Esophagus squamous epithelium (tissue), 5 donors: ENCODE measurements at regions not wholly inside any gene's neighbourhood (a gene's known extent, or its start where the extent isn't known, plus 50 kb on each side); places are given as distances from the start of the nearest gene placed in this dataset.
"Not testable (repeated sequence)": the region's sequence is repeated elsewhere in the genome, so short reads cannot be mapped to it uniquely, and the experiment has no call there.

Experiments used
- DNase-seq: peaks from one replicate; lab custom pipeline; 2025; lab: John Stamatoyannopoulos, UW
- H3K27ac ChIP-seq, 4 donors: fragments of 200-600 bp; sonication (generic); one replicate each; pipeline ENCODE4 v1.5.1; 2016 to 2019; ENCODE audit warnings: mild to moderate bottlenecking in 1 of 4
- H3K27me3 ChIP-seq, 4 donors: fragments of 200-600 bp; sonication (generic); 1 replicate in 3 of 4; 2 replicates in 1 of 4; pipeline versions ENCODE4 v1.5.1 to v1.6.0; 2017 to 2021; ENCODE audit warnings: antibody characterized with exemption in 1 of 4
- H3K36me3 ChIP-seq, 3 donors: fragments of 200-600 bp; sonication (generic); one replicate each; pipeline ENCODE4 v1.5.1; 2016 to 2019
- H3K4me1 ChIP-seq, 3 donors: fragments of 200-600 bp; sonication (generic); one replicate each; pipeline ENCODE4 v1.5.1; 2017 to 2019
- H3K4me3 ChIP-seq, 4 donors: fragments of 200-600 bp; sonication (generic); 1 replicate in 3 of 4; 2 replicates in 1 of 4; pipeline ENCODE4 v1.5.1; 2016 to 2019; ENCODE audit warnings: mild to moderate bottlenecking in 2 of 4, moderate library complexity in 1 of 4
- H3K9me3 ChIP-seq, 3 donors: fragments of 200-600 bp; sonication (generic); one replicate each; pipeline ENCODE4 v1.5.1; 2016 to 2019
- POLR2A ChIP-seq, 4 donors: fragments of 450-650 bp; IDR thresholded peaks; one replicate each; pipeline ENCODE4 v1.6.1; 2017; ENCODE audit warnings: antibody characterized with exemption in 4 of 4, mild to moderate bottlenecking in 4 of 4, moderate library complexity in 3 of 4
- WGBS, 2 donors: methylation state at CpG; one replicate each; pipeline ENCODE4 v1.1.5; 2018; 5-methylcytosine and 5-hydroxymethylcytosine counted together
- intact Hi-C: fragments of 100-400 bp; cut with DNase I; formaldehyde crosslinking; loops from one replicate; pipeline ENCODE4 v1.15.0; 2022
- TF ChIP-seq, protein P1 (sequence below), 6 experiments: fragments of 450-650 bp in 4 of 6; fragments of 200-600 bp in 2 of 6; sonication (generic) in 2 of 6; IDR thresholded peaks; one replicate each; pipeline ENCODE4 v1.5.1; 2016 to 2019; ENCODE audit warnings: antibody characterized with exemption in 6 of 6, mild to moderate bottlenecking in 4 of 6, moderate library complexity in 4 of 6
- donor health status: DM: yes; HTN: yes; CAD: no.

DNA sequence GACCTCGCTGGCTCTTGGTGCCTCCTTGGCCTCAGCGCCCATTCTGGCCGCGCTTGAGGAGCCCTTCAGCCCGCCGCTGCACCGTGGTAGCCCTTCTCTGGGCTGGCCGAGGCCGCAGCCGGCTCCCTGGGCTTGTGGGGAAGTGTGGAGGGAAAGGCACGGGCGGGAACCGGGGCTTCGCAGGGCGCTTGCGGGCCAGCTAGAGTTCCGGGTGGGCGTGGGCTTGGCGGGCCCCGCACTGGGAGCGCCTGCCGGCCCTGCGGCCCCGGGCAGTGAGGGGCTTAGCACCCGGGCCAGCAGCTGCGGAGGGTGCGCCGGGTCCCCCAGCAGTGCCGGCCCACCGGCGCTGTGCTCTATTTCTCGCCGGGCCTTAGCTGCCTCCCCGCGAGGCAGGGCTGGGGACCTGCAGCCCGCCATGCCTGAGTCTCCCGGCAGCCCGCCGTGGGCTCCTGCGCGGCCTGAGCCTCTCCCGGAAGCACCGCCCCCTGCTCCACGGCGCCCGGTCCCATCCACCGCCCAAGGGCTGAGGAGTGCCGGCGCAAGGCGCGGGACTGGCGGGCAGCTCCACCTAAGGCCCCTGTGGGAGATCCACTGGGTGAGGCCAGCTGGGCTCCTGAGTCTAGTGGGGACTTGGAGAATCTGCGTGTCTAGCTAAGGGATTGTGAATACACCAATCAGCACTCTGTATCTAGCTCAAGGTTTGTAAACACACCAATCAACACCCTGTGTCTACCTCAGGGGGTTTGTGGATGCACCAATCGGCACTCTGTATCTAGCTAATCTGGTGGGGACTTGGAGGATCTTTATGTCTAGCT, 141.1 kb downstream of the SLCO4C1 start:
- H3K9me3 ChIP-seq, H3K4me1 ChIP-seq, H3K36me3 ChIP-seq, H3K27ac ChIP-seq, DNase-seq, intact Hi-C loops, H3K27me3 ChIP-seq: not testable (repeated sequence)
- 86 to 96% methylated on average over 1 to 8 of the region's 54 CpGs for WGBS, 2 donors
- peak overlapping the region in 2 of 4 donors; percentile 10 to 38 for H3K4me3 ChIP-seq

DNA sequence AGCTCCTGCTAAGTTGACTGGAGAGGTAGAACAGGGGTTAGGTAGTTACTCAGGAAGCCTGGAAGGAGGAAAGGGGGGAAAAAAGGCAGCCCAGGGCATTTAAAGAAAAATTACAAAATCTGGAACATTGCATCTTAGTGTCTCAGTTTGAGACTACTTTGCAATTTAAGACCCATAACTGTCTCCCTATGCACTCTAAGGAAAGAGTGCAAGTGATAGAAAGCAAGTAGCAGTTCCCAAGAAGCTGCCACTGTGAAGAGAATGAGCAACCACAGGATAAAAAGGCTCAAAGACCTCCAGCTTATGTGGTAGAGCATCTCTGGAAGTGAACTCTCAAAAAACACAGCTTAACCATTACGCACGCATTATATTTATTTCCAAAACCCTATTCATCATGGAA, 141.8 kb downstream of the SLCO4C1 start:
- no peaks in the 10 kb centered on the region for H3K4me1 ChIP-seq
- no peak overlapping the region for H3K4me3 ChIP-seq
- no peaks in the 10 kb centered on the region for H3K36me3 ChIP-seq
- TF ChIP-seq, protein P1, sequence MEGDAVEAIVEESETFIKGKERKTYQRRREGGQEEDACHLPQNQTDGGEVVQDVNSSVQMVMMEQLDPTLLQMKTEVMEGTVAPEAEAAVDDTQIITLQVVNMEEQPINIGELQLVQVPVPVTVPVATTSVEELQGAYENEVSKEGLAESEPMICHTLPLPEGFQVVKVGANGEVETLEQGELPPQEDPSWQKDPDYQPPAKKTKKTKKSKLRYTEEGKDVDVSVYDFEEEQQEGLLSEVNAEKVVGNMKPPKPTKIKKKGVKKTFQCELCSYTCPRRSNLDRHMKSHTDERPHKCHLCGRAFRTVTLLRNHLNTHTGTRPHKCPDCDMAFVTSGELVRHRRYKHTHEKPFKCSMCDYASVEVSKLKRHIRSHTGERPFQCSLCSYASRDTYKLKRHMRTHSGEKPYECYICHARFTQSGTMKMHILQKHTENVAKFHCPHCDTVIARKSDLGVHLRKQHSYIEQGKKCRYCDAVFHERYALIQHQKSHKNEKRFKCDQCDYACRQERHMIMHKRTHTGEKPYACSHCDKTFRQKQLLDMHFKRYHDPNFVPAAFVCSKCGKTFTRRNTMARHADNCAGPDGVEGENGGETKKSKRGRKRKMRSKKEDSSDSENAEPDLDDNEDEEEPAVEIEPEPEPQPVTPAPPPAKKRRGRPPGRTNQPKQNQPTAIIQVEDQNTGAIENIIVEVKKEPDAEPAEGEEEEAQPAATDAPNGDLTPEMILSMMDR (IDR thresholded peaks at IDR 0.05), result no peak
- TF ChIP-seq POLR2A (IDR thresholded peaks at IDR 0.05), result no peak
- no peak for DNase-seq
- intact Hi-C loops, result no loop called here
- H3K27ac ChIP-seq, result no peak overlapping the region
- 98 to 100% methylated on average over 2 of the region's 2 CpGs for WGBS, 2 donors
- no peaks in the 10 kb centered on the region for H3K27me3 ChIP-seq
- no peaks in the 10 kb centered on the region for H3K9me3 ChIP-seq

DNA sequence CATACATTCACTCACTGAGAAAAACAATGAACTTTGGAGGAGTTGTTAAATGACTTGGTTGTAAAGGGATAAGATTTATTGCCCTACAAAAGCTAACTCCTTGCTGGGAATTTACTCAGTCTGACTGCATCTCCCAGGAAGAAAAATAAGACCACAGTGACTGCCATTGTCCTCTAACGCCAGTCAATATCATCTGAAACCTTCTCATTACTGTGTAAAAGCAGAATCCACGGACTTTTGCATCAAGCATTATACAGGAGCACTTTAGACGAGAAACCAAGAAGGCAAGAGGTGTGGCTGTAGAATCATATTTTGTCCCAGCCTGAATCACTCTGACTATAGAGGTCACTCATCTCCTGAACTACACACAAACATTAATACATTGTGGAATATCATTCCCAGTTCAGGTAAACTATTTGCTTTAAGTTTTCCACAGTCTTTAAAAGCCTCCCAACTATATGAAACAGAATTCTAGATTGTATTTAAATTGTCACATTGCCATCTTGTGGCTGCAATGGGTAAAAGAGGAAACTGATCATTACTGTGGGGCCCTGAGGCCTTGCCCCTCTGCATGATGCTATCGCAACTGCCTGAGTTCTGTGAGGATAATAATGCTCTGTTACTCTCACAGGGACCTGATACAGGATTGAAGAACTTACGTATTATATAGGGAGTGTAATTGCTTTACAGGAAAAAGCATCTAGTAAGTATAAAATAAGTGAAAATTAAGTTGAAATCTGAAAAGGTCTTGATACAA, 142.9 kb downstream of the SLCO4C1 start:
- Histone ChIP-seq H3K27ac (no peak overlapping the region), H3K4me3 (no peak overlapping the region), H3K9me3 (no peaks in the 10 kb centered on the region), H3K27me3 (no peaks in the 10 kb centered on the region), H3K4me1 (no peaks in the 10 kb centered on the region), H3K36me3 (no peaks in the 10 kb centered on the region)
- no peak for TF ChIP-seq POLR2A (IDR thresholded peaks at IDR 0.05)
- TF ChIP-seq, protein P1 (IDR thresholded peaks at IDR 0.05), result no peak
- intact Hi-C loops, result no loop called here
- no peak for DNase-seq
- 36 to 46% methylated on average over 5 of the region's 5 CpGs for WGBS, 2 donors

DNA sequence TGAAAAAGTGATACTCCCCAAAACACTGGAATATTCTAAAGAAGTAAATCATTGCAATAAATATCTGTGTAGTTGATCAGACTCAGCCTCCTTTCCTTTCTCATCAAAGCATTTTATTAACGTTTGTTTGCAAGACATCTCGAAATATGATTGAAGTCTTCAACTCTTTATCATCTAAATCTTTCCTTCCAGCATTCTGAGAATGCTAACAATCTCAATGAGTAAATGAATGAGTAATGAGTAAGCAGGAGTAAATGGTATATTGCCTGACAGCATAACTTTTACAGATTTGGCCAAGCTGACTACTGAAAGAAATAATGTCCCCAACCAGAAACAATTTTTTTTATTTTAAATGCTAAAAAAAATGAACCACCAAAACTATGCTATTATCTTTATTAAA, 157.1 kb downstream of the SLCO4C1 start:
- TF ChIP-seq POLR2A (IDR thresholded peaks at IDR 0.05), result no peak
- TF ChIP-seq, protein P1 (IDR thresholded peaks at IDR 0.05), result no peak
- Histone ChIP-seq H3K27ac (no peak overlapping the region), H3K4me1 (no peaks in the 10 kb centered on the region), H3K9me3 (no peaks in the 10 kb centered on the region), H3K4me3 (no peak overlapping the region), H3K36me3 (no peaks in the 10 kb centered on the region), H3K27me3 (no peaks in the 10 kb centered on the region)
- intact Hi-C loops, result no loop called here
- DNase-seq, result no peak
- WGBS, 2 donors, result 38 to 56% methylated on average over 2 of the region's 2 CpGs

DNA sequence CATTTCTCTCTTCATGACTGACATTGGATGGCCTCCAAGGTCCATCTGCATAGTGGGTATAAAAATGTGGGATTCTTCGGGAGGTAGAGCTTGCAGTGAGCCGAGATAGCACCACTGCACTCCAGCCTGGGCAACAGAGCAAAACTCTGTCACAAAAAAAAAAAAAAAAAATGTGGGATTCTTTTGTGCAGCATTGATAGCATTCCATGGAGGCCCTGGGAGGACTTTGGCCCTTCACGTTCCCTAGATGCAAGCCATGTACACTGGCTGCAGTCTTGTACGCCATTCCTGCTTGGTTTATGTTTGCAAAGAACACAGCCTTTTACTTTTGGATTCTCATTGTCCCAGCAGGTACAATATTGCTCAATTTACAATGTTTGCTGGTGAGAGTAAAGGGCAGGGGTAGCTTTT, 157.8 kb downstream of the SLCO4C1 start:
- TF ChIP-seq POLR2A (IDR thresholded peaks at IDR 0.05), result no peak
- TF ChIP-seq, protein P1 (IDR thresholded peaks at IDR 0.05), result no peak
- no peaks in the 10 kb centered on the region for H3K4me1 ChIP-seq
- H3K9me3 ChIP-seq, result no peaks in the 10 kb centered on the region
- no peak for DNase-seq
- intact Hi-C loops, result no loop called here
- no peaks in the 10 kb centered on the region for H3K27me3 ChIP-seq
- no peak overlapping the region for H3K27ac ChIP-seq
- H3K36me3 ChIP-seq, result no peaks in the 10 kb centered on the region
- WGBS, 2 donors, result 70 to 80% methylated on average over 3 to 4 of the region's 4 CpGs
- no peak overlapping the region for H3K4me3 ChIP-seq
